GM19238 (cell line): ENCODE measurements at regions not wholly inside any gene's neighbourhood (a gene's known extent, or its start where the extent isn't known, plus 50 kb on each side); places are given as distances from the start of the nearest gene placed in this dataset.
A peak's percentile ranks its signal among the peaks of the same experiment; 100 is the strongest.

Source experiments
- DNase-seq: peaks from one replicate; pipeline ENCODE4 v3.0.0; 2011; ENCODE audit warnings: low spot score; ENCODE audit not compliant: insufficient read length

DNA sequence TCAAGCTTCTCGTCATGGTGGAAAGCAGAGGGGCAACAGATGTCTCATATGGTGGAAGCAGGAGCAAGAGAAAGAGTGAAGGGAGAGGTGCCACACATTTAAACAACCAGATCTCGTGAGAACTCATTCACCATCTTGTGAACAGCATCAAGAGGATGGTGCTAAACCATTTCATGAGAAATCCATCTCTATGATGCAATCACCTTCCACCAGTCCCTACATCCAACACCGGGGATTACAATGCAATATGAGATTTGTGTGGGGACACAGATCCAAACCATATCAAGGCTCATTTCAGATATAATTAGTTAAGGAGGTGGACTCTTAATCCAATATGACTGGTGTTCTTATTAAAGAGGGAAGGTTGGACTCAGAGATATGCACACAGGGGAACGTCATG, 272.8 kb downstream of the KCNS3 start:
- no peak for DNase-seq

DNA sequence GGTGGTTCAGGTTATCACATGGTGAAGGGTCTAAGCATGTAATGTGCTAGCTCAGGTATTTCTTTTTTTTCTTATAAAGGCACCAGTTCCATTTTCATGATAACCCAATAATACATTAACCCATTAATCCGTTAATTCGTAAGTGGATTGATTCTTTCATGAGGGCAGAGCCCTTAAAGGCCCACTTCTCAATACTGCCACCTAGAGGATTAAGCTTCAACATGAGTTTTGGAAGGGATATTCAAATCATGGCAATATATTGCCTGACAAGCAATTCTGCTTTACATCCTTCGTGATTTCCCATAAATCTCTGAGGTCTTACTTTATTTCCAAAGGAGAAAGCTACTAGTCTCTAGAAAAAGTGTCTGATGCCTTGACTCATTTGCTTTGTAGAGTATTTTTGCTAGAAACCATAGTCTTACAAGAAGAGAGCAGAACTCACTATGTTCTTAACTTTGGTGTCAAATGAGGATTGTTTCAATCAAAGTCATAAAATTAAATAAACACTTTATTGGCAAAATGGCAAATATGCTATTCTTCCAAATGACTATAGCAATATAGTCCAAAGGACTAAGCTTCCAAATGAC, 271.3 kb downstream of the KCNS3 start:
- peak; percentile 7 for DNase-seq

DNA sequence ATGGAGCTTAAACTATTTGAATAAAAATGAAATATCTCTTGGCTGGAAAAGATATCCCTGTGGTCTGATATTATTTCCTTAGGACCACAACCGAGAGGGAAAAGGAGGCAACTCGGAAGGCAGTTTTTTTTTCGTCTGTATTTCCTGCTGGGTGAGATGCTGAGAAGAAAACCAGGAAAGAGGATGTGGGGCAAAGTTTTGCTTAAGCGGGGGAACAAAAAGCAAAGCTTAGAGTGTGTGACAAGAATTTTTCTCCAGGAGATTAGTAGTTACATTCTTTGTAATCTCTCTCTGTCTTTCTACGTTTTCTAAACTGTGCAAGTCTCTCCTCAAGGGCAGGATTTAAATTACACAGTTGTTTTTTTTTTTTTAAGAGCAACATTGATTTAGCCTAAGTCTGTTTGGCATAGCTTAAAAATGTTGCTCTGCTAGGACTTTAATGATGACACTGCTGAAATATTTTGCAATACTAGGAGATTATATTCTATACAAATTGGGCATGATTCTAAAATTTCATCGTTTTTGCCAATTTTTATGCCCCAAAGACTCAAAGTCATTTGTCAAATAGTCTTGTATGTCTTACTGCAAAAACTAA, 258.5 kb downstream of the KCNS3 start:
- DNase-seq: no peak

DNA sequence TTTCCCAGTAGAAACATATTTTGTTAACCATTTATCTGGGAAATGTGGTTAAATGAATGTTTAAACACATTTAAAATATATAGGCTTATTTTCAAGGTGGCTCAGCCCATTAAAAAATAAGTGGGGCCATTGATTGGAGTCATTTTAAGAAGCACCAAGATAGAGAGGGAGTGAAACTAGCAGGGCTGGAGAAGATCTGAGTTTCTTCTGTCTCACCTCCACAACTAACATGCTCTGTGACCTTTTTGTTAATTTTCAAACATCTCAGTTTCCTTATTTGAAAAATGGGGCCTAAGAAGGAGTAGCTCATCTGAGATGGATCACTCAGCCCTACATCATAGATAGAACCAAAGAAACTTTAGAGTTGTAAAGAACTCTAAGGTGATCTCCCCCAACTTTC, 254.8 kb downstream of the KCNS3 start:
- DNase-seq: no peak

DNA sequence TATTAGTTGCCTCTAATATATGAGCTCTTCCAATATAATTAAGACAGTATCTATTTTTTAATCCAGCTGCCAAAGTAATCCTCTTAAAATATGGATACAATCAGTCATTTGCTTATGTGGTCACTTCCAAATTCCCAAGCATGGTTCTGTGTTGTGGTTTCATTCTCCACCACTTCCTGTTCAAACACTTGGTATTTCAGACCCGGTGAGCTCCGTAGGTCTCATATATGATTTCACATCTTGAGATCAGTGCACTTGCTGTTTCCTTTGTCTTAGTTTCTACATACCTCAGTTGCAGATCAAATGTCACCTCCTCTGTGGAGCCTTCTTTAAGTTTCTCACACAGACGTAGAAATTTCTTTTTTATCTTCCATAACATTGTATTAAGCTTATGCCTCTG, 254.2 kb downstream of the KCNS3 start:
- DNase-seq: no peak

DNA sequence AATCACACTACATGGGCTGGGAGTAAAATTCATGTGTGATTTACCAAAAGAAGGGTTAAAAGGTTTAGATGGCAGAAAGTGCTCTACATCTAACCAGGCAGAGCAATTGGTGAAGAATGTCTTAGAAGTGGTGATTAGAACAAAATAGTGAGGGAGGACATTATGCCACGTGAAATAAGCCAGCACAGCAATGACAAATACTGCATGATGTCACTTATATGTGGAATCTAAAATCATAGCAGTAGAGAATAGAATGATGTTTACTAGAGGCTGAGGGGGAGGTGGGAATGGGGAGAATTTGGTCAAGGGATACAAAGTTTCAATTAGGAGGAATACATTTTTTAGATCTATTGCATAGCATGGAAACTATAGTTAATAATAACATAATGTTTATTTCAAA, 253.3 kb downstream of the KCNS3 start:
- no peak for DNase-seq

DNA sequence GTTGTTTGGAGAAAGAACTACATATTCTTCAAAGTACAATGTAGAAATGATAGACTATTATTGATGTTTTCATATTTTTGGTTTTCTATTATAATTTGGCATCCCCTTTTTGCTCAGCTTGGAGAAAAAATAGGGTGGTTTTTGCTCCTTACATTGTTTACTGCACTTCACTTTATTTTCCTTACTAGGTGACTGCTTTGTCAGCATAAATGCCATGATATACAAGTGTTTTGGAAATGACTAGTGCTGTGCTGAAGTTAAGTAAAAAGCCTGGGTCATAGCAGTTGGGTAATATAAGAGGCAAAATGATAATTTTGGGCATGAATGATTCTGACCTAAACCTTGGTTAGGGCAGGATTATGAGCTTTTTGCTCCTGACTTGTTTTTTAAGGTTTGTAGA, 250.9 kb downstream of the KCNS3 start:
- DNase-seq: no peak

DNA sequence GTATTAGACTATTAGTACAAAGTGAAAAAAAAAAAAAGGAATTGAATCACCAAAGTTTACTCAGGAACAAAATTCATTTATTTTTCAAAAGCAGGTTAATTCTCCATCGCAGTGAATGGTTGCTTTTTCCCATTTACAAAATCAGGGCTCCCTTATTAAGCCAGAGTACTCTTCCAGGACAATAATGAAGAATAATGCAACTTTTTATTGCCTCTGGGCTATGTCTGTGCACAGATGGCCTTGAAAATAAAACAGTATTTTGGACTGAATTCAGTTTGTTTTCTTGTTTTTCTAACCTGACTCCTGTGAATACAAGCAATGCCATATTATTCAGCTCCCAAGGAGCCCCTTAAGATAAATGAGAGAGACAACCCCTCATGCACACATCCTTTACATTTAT, 246.8 kb downstream of the KCNS3 start:
- no peak for DNase-seq

DNA sequence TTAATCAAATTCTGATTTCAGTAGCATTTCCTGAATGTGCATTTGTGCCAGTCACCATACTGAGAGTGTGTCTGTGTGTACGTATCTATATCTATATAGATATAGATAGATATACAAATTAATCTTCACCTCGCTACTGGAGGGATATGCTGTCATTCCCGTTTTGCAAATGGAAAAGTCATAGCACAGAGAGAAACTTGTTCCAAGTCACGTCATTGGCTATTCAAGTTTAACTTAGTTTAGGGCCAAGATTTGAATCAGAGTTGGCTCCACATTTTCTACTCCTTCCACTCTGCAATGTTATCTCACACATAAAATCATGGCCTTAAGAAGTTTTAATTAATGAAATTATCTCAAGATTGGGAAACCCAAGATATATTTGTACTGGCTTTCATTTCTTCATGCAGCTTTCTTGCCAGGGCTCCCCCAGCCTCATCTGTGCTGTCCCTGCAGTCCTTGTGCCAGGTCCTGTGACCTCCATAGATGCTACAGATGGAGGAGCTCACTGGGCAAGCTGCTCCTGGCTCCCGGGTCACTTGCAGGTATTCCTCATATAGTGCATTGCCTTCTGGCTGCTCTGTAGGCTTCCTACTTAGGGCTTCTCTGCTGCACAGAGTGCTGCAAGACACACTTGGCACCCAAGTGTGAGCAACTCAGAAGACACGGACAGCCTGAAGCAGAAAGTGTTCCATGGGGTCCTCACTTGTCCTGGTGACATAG, 245.8 kb downstream of the KCNS3 start:
- DNase-seq: no peak

DNA sequence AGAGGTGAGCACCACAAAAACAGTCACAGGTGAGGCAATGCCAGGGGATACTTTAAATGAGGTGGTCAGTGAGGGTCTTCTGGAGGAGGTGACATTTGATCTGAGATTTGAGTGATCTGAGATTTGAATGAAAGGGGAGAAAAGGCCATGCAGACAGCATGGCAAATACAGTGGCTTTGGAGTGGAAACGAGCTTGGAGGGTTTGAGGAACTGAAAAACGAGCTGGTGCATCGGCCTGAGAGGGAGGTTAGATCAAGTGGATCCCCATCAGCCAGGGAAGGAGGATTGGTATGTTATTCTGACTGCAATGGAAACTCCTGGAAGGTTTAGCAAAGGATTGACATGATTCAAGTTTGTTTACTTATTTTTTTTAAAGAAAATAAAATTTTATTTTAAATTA, 245.1 kb downstream of the KCNS3 start:
- no peak for DNase-seq

DNA sequence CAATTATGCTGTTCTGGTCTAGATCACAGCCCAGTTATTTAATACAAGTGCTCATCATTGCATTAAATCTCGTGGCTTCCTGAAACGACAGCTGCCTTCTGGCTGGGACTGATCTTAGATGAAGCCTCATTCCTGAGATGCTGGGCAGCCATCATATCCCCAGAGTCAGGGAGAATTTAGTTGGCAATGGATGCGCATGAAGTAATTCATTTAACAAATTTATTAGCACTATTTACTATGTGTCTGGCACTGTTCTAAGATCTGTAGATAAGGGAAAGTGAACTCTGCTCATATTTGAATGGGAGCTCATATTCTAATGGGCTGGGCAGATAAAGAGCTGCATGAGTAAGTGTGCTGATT, 244.7 kb downstream of the KCNS3 start:
- no peak for DNase-seq

DNA sequence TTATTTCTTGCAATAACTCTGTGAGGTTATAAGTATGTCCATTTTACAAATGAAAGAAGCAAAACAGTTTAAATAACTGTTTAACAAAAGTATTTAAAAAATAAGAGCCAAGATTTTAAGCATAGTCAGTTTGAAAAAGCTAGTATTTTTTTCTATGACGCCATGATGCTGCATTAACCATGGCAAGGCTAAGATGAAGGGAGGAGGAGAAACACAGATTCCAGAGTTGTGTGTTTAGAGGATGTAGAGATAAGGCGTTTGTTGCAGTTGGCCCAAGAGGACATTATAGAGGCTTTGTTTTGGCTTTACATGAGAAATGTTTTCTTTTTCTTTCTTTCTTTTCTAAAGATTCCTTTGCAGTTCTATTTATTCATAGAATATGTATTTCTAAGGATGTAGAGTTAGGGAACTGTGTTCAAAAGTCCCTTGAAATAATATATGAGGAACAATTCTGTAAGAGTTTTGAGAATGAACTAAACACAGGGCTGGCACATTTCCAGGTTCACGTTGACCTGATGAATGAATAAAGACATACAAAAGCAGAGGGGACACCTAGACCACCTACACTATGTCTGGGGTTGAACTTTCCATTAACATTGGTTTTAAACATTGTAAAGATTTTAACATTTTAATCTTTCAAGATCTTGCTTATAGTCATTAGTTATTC, 244.2 kb downstream of the KCNS3 start:
- DNase-seq: no peak

DNA sequence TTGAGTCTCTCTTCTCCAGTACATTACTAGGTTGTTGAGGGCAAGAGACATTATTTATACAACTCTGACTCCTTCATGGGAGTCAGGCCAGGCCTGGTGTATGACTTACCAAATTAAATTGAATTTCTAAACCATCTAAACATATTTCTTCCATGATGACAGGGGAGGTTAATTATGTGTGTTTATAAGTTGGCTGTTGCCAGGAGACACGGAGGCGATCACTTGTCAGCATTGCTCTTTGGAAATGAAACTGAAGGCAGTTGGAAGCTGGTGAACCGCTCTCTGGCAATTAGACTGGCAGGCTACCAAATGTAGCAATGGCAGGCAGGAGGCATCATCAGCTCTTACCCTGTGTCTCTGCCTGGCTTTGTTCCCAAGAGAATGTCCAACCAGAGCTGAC, 241.4 kb downstream of the KCNS3 start:
- no peak for DNase-seq

DNA sequence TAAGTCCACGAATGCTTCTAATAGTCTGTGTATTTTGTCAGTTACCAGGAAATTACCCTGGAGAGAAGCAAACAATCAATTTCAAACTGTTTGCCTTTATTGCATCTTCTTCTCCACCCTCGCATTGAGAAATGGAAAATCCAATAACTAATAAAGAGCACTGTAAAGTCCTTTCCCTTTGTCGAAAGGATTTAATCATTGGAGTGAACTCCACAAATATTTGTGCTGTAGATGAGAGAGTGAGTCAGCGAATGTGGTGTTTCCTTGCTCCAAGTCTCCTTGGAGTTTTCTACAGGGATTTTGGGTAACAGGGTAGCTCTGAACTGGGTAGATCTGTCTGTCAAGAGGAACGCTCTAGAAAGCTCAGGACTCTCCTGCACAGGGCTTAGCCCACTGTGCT, 240.2 kb downstream of the KCNS3 start:
- DNase-seq: no peak

DNA sequence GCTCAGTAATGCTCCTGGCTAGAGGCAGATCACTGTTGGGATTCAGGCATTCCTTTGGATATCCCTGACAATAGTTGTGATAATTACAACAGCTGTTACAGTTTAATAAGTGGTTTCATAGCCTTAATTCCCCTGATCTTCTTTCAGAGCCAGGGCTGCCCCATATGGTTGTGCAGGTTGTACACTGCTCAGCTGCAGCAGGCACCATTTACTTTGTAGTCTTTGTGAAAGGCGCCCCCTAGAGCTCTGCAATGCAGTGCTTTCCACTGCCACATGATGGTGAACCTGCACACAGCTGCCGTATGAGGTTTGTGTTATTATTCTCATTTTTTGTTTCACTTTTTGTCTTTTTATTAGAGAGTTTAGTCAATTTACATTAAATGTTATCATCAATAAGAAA, 239.1 kb downstream of the KCNS3 start:
- no peak for DNase-seq

DNA sequence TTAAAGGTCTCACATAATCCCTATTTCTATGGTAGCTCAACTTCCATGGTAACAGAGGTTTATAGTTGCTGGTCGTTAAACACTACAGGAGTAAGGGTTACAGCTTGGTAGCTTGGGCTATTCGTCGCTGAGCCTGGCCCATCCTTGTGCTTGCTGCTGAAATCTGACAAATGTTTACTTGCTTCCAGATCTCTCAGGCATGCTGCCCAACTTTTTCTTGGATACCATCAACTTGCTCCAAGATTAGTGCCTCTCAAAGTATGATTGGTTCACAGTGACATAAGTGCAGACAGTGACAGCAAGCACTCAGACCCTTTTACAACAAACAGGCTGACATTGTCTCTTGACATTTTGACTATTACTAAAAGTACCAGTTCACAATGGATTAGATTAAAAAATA, 231.8 kb downstream of the KCNS3 start:
- DNase-seq: no peak

DNA sequence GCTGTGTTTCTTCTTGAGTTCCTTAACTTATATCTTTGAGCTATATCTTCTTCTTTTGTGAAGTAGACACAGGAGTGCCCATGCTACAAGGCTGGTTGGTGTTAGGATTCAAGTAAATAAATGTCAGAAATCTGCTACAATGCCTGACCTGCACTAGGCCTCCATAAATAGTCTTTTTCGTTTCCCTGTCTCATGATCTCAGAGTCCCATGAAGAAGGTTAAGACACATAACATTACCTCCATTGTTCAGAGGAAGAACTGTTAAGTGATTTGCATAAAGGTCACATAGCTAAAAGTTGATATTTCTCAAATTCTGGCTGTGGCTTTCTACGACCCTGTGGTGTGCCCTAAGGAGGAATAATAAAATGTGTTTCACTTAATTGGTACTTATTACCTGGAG, 228.4 kb downstream of the KCNS3 start:
- no peak for DNase-seq

DNA sequence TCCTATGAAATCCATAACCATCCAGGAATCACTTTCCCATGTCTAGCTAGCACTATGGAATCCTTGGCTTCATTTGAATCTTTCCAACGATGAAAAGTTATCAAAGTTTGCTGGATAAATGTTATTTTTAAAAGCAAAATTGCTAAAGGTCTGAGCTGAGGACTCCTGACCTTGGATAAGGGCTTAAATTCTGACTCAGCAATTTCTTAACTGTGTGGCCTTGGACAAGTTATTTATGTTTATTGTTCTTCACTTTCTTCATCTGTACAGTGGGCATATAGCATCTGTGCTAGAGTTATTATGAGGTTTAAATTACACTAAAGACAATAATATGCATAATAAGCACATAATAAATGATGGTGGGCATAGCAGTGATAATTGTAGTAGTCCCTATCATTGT, 227.5 kb downstream of the KCNS3 start:
- DNase-seq: no peak

DNA sequence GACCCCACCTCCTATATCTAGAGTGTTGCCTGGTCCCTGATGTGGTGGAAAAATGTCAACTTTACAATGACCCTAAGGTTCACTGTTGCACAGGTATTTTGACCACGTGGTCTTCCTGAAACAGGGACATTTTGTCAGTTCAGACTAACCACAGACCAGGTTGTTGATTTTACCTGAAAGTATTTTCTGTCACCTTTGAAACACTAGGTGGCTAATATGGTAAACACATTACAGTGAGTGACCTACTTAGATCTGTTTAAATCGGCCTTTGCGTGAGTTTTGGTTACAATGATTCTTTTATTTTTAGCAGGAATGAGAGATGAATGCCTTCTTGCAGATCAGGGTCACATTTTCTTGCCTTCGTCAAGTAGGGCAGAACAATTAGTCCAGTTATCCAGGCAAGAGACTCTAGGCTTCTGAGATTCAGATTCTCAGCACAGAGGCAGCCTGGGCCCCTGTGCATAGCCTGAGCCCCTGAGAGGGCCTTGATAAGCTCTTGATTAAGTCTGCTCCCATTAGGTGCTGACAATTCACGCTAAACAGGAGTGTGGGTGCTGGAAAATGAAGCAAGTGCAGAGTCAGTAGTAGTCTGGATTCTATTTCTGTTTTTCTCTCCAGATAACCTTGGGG, 226.2 kb downstream of the KCNS3 start:
- no peak for DNase-seq

DNA sequence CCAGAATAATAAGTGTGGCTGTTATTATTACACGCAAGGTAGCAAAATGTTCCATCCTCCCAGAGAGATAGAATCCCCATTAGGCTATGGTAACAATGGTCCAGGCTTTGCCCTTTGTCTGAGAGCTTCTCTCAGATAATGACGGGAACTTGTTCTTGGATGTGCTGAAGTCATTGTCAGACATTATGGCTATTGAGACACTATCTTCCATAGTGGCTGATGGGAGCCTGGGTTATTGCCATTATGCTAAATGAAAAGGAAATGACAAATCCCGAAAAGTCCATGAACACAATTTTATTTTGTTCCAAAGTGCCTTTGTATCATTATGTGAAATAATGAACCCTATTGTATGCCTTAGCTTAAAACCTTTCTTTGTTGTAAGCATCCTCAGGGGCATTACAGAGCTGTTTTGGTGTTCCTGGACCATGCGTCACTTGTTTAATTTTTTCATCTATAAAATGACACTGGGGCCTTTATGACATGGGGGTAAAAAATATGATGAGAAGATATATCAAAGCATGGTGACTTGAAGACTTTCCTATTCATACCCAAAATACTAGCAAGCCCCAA, 218.5 kb downstream of the KCNS3 start:
- no peak for DNase-seq

DNA sequence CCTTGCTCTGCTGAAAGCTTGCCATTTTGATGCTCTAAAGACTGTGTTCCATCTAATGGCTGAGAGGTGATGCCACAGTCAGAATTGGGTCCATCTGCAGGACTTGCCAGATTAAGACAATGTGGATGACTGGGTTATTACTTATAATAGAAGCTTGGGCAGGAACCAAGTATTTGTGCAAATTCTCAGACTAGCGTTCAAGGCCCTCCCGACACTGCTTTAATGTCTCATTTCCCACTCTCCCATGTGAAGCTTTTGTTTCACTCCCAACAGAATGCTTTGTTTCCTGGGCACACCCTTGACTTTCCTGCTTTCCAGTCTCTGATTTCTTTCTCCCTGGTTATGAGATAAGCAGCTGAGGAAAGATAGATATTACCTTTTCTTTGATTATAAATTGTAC, 215.8 kb downstream of the KCNS3 start:
- no peak for DNase-seq

DNA sequence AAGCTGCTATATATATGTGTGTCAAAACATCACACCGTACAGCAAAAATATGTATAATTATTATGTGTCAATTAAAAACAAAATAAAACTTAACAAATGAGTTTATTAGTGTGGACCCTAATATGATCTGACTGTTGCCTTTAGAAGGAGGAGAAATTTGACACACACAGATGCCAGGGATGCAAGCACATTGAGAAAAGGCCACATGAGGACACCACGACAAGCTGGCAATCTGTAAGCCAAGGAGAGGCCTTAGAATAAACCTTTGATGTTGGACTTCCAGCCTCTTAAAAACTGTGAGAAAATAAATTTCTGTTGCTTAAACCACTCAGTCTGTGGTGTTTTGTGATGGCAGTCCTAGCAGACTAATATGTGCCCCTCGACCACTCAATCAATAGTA, 214.7 kb downstream of the KCNS3 start:
- DNase-seq: no peak
